ENCODE measurements at regions not wholly inside any gene's neighbourhood (a gene's known extent, or its start where the extent isn't known, plus 50 kb on each side); places are given as distances from the start of the nearest gene placed in this dataset.

DNA sequence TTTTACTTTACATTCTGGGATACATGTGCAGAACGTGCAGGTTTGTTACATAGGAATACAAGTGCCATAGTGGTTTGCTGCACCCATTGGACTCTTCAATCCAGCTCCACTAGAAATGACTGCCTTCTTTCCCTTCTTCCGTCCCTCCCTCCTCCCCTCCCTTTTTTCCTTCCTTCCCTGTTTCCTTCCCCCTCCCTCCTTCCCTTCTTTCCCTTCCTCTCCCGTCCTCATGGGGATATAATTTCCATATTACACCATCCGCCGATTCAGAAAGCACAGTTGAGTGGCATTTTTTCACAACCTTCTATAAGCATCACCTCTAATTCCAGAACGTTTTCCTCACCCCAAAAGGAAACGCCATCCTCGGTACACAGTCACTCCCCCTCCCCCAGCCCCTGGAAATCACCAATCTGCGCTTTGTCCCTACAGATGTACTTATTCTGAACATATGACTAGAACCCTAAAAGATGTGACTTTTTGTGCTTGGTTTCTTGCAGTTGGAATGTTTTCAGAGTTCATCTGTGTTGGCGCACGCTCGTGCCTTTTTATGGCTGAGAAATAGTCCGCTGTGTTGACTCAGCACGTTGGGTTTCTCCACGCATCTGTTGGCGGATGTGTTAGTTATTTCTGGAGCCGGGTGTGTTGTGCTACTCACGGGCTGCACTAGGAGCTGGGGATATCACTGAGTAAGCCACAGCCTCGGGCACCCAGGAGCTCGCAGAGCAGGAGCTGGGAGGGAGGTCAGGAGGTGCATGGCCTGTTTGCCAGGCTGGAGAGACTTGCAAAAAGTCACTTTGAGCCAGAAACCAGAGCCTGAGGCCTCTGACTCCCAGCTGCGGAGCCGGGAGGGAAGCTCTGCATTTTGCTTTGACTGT is 336.4 kb downstream of the SEC14L1 start:
- Histone ChIP-seq H3K4me1 (ENCODE audit: control insufficient read depth in 1 of 2, insufficient read depth in 2 of 2, low read length in 2 of 2) (peaks cover 3 to 4% of the 10 kb centered on the region in 2 donors), H3K27ac (ENCODE audit: low read depth in 1 of 2, low read length in 2 of 2) (peak overlapping the region in 1 of 2 donors; percentile 55), H3K27me3 (ENCODE audit: control insufficient read depth in 1 of 2, insufficient read depth in 2 of 2, low read length in 1 of 2) (no peaks in the 10 kb centered on the region), H3K4me3 (ENCODE audit: low read length in 2 of 2) (no peak overlapping the region), H3K36me3 (ENCODE audit: control insufficient read depth in 1 of 2, insufficient read depth in 2 of 2, low read length in 1 of 2) (no peaks in the 10 kb centered on the region), H3K9me3 (ENCODE audit: control insufficient read depth, low read length) (no peaks in the 10 kb centered on the region)
- WGBS, 2 donors: 8% methylated on average over 22 of the region's 22 CpGs
- peak; percentile 87 for ATAC-seq (ENCODE audit: low FRiP score)
- intact Hi-C loops (cut with DNase I): loop anchor here (5.0 kb wide), 2 partner anchors 45 to 50 kb away; no protein-coding TSS in a partner anchor
- DNase-seq: peak; percentile 89 to 92

DNA sequence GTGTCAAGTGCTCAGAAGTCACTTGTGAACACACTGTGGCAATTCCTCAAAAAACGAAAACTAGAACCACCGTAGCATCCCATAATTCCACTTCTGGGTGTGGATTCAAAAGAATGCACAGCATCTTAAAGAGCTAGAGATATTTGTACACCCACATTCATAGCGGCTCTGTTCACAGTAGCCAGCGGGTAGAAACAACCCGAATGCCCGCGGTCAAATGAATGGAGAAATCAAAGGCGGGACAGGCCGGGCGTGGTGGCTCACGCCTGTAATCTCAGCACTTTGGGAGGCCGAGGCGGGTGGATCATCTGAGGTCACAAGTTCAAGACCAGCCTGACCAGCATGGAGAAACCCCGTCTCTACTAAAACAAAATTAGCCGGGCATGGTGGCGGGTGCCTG is 337.5 kb downstream of the SEC14L1 start:
- peaks cover 0 to 2% of the 10 kb centered on the region in 2 donors for H3K4me1 ChIP-seq (ENCODE audit: control insufficient read depth in 1 of 2, insufficient read depth in 2 of 2, low read length in 2 of 2)

DNA sequence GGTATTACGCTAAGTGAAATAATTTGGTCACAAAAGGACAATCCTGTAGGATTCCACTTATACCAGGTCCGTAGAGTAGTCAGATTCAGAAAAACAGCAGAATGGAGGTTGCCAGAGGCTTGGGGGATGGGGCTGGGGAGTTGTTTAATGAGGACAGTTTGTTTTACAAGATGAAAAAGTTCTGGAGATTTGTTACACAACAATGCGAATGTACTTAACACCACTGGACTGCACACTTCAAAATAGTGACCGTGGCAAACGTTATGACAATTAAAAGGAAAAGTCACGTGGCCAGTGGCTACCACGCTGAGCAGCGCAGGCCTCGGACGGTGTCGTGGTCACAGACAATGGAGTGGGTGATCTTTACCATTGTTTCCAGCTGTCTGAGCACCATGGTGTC is 338.1 kb downstream of the SEC14L1 start:
- Histone ChIP-seq H3K4me3 (ENCODE audit: low read length in 2 of 2) (no peak overlapping the region), H3K36me3 (ENCODE audit: control insufficient read depth in 1 of 2, insufficient read depth in 2 of 2, low read length in 1 of 2) (no peaks in the 10 kb centered on the region), H3K4me1 (ENCODE audit: control insufficient read depth in 1 of 2, insufficient read depth in 2 of 2, low read length in 2 of 2) (peaks cover 0 to 2% of the 10 kb centered on the region in 2 donors), H3K9me3 (ENCODE audit: control insufficient read depth, low read length) (no peaks in the 10 kb centered on the region), H3K27me3 (ENCODE audit: control insufficient read depth in 1 of 2, insufficient read depth in 2 of 2, low read length in 1 of 2) (no peaks in the 10 kb centered on the region), H3K27ac (ENCODE audit: low read depth in 1 of 2, low read length in 2 of 2) (no peak overlapping the region)
- no peak for ATAC-seq (ENCODE audit: low FRiP score)
- intact Hi-C loops (cut with DNase I): loop anchor here (5.0 kb wide), 2 partner anchors 47 to 52 kb away; no protein-coding TSS in a partner anchor
- DNase-seq: no peak
- 95 to 96% methylated on average over 11 of the region's 11 CpGs for WGBS, 2 donors

More for the DNA sequence above, 337.5 kb downstream of the SEC14L1 start:
- no peak overlapping the region for H3K4me3 ChIP-seq (ENCODE audit: low read length in 2 of 2)
- DNase-seq: no peak
- no peak for ATAC-seq (ENCODE audit: low FRiP score)
- intact Hi-C loops (cut with DNase I): loop anchor here (5.0 kb wide), 2 partner anchors 46 to 51 kb away; no protein-coding TSS in a partner anchor
- no peak overlapping the region for H3K27ac ChIP-seq (ENCODE audit: low read depth in 1 of 2, low read length in 2 of 2)
- H3K36me3 ChIP-seq (ENCODE audit: control insufficient read depth in 1 of 2, insufficient read depth in 2 of 2, low read length in 1 of 2): no peaks in the 10 kb centered on the region
- WGBS, 2 donors: 95 to 96% methylated on average over 16 of the region's 16 CpGs
- H3K27me3 ChIP-seq (ENCODE audit: control insufficient read depth in 1 of 2, insufficient read depth in 2 of 2, low read length in 1 of 2): no peaks in the 10 kb centered on the region
- H3K9me3 ChIP-seq (ENCODE audit: control insufficient read depth, low read length): no peaks in the 10 kb centered on the region

DNA sequence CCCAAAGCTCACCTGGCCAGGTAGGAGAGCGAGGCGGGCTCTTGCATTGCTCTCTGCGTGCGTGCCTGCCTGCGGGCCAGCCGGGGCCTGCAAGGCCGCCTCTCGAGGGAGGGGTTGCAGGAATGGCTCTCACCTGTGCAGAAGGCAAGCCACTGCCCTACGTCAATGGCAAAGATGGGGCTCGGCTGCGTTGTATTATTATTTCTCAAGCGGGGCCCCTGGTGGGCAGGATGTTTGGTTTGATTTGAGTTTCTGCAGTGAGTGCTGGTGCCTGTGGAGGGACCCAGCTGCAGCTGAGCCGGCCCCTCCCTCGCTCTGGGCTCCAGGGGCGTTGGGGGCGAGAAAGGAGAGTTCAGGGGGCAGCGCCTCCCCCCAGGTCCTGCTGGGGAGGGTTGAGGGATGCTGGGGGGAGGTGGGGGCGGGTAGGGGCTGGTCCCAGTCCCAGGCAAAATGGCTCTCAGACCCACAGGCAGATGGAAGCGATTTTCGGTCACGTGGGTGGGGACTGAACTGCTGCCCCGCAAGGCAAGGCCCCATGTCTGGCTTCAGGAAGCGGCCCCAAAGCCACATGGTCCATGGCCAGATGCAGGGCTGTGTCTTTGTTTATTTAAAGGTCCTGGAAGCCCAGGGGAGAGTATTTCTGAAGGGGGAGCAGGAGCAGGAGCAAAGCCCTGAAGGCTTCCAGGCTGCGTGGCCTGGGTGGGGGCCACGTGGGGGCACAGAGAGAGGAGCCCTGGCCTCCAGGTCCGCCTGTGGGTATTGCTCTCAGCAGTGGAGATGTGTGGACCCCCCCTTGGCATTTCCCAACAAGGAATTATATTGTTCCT is 338.8 kb downstream of the SEC14L1 start:
- H3K4me3 ChIP-seq (ENCODE audit: low read length in 2 of 2): no peak overlapping the region
- ATAC-seq (ENCODE audit: low FRiP score): no peak
- no peaks in the 10 kb centered on the region for H3K36me3 ChIP-seq (ENCODE audit: control insufficient read depth in 1 of 2, insufficient read depth in 2 of 2, low read length in 1 of 2)
- no peaks in the 10 kb centered on the region for H3K9me3 ChIP-seq (ENCODE audit: control insufficient read depth, low read length)
- no peak for DNase-seq
- H3K27ac ChIP-seq (ENCODE audit: low read depth in 1 of 2, low read length in 2 of 2): no peak overlapping the region
- intact Hi-C loops (cut with DNase I): loop anchor here (5.0 kb wide), 2 partner anchors 47 to 52 kb away; no protein-coding TSS in a partner anchor
- H3K27me3 ChIP-seq (ENCODE audit: control insufficient read depth in 1 of 2, insufficient read depth in 2 of 2, low read length in 1 of 2): no peaks in the 10 kb centered on the region
- H3K4me1 ChIP-seq (ENCODE audit: control insufficient read depth in 1 of 2, insufficient read depth in 2 of 2, low read length in 2 of 2): peaks cover 0 to 2% of the 10 kb centered on the region in 2 donors
- WGBS, 2 donors: 96 to 97% methylated on average over 25 to 26 of the region's 26 CpGs

DNA sequence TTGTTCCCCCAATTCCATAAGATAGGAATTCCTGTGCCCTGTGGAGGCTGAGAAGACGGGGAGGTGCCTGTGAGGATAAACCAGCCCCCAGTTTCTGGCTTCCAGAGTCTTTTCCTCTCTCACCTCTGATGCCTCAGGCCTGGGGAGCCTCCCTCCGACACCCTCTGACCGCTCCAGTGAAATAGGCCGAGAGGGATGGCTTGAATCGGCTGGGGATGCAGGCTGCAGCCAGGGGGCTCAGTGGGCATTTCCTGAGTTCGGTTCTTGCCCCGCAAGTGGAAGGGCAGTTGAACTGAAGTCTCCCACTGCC is 339.4 kb downstream of the SEC14L1 start:
- WGBS, 2 donors: 95 to 96% methylated on average over 7 of the region's 7 CpGs
- no peak for ATAC-seq (ENCODE audit: low FRiP score)
- intact Hi-C loops (cut with DNase I): no loop called here
- Histone ChIP-seq H3K9me3 (ENCODE audit: control insufficient read depth, low read length) (no peaks in the 10 kb centered on the region), H3K4me3 (ENCODE audit: low read length in 2 of 2) (no peak overlapping the region), H3K27ac (ENCODE audit: low read depth in 1 of 2, low read length in 2 of 2) (no peak overlapping the region), H3K36me3 (ENCODE audit: control insufficient read depth in 1 of 2, insufficient read depth in 2 of 2, low read length in 1 of 2) (no peaks in the 10 kb centered on the region), H3K27me3 (ENCODE audit: control insufficient read depth in 1 of 2, insufficient read depth in 2 of 2, low read length in 1 of 2) (no peaks in the 10 kb centered on the region), H3K4me1 (ENCODE audit: control insufficient read depth in 1 of 2, insufficient read depth in 2 of 2, low read length in 2 of 2) (peaks cover 0 to 2% of the 10 kb centered on the region in 2 donors)
- DNase-seq: no peak

DNA sequence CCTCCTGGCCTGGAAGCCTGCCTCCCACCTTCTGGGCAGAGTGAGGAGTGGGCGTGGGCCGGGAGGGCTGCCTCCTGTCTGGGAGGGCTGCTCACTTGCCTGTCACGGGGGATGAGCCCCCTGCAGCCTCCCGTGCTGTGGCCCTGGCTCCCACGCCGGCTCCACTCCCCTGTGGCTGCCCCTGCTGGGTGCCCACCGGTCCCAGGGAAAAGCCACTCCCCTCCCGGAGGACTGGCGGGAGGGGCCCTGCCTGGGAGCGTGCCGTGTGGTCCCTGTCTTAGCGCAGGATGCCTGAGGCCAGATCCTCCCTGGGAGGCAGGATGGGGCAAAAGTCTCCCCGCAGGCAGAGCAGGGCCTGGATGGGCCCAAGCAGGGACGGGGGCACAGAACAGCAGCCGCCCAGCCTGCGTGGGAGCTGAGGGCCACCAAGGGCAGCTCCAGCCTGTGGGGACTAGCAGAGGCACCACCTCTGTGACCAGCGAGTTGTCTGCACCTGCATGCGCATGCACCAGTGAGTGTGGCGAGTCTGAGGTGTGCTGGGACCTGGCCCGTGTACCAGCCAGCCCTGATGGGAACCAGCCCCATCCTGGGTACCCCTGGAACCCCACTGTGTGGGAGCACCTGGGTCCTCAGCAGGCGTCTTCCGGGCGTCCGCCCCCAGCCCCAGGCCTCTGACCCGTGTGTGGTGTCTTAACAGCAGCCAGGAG is 339.9 kb downstream of the SEC14L1 start:
- no peak overlapping the region for H3K27ac ChIP-seq (ENCODE audit: low read depth in 1 of 2, low read length in 2 of 2)
- ATAC-seq (ENCODE audit: low FRiP score): no peak

DNA sequence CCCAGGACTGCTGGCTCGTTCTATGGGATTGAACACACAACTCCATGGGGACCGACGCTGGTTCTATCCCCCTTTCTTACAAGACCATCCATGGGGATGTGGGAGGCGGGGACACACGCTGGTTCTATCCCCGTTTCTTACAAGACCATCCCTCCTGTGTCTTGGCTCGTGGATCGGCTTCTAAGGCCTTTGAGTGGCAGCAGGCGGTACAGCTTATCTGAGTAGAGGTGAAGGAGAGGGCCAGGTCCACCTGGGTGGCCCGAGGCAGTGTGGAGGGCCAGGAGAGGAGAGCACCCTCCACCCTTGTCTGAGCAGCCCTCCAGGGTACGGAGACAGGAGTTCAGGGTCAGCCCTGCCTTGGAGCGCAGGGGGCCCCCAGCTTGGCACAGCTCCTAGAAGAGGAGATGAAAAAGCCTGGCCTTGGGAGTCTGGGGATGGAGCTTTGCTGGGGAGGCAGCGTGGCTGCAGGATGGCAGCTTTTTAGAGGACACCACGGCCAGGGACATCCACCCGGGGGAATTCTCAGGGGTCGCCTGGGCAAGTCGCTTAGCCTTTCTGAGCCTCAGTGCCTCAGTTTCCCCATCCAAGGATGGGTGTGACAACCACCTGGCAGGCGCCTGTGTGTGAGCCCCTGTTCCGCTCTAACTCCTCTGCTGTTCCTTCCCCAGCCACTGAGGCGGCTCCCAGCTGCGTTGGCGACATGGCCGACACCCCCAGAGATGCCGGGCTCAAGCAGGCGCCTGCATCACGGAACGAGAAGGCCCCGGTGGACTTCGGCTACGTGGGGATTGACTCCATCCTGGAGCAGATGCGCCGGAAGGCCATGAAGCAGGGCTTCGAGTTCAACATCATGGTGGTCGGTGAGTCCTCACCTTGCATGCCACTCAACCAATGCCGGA is 341.0 kb downstream of the SEC14L1 start:
- ATAC-seq (ENCODE audit: low FRiP score): no peak
- H3K9me3 ChIP-seq (ENCODE audit: control insufficient read depth, low read length): no peaks in the 10 kb centered on the region
- no peaks in the 10 kb centered on the region for H3K36me3 ChIP-seq (ENCODE audit: control insufficient read depth in 1 of 2, insufficient read depth in 2 of 2, low read length in 1 of 2)
- peaks cover 0 to 2% of the 10 kb centered on the region in 2 donors for H3K4me1 ChIP-seq (ENCODE audit: control insufficient read depth in 1 of 2, insufficient read depth in 2 of 2, low read length in 2 of 2)
- no peaks in the 10 kb centered on the region for H3K27me3 ChIP-seq (ENCODE audit: control insufficient read depth in 1 of 2, insufficient read depth in 2 of 2, low read length in 1 of 2)
- H3K27ac ChIP-seq (ENCODE audit: low read depth in 1 of 2, low read length in 2 of 2): no peak overlapping the region
- no peak overlapping the region for H3K4me3 ChIP-seq (ENCODE audit: low read length in 2 of 2)
- DNase-seq: no peak
- intact Hi-C loops (cut with DNase I): no loop called here
- WGBS, 2 donors: 94 to 96% methylated on average over 35 of the region's 35 CpGs

More for the DNA sequence above, 339.9 kb downstream of the SEC14L1 start:
- DNase-seq: no peak
- H3K9me3 ChIP-seq (ENCODE audit: control insufficient read depth, low read length): no peaks in the 10 kb centered on the region
- intact Hi-C loops (cut with DNase I): no loop called here
- 92 to 95% methylated on average over 25 of the region's 25 CpGs for WGBS, 2 donors
- no peaks in the 10 kb centered on the region for H3K27me3 ChIP-seq (ENCODE audit: control insufficient read depth in 1 of 2, insufficient read depth in 2 of 2, low read length in 1 of 2)
- no peak overlapping the region for H3K4me3 ChIP-seq (ENCODE audit: low read length in 2 of 2)
- no peaks in the 10 kb centered on the region for H3K36me3 ChIP-seq (ENCODE audit: control insufficient read depth in 1 of 2, insufficient read depth in 2 of 2, low read length in 1 of 2)
- peaks cover 0 to 2% of the 10 kb centered on the region in 2 donors for H3K4me1 ChIP-seq (ENCODE audit: control insufficient read depth in 1 of 2, insufficient read depth in 2 of 2, low read length in 2 of 2)
